ENCODE measurements at regions not wholly inside any gene's neighbourhood (a gene's known extent, or its start where the extent isn't known, plus 50 kb on each side); places are given as distances from the start of the nearest gene placed in this dataset.
"Not testable (repeated sequence)": the region's sequence is repeated elsewhere in the genome, so short reads cannot be mapped to it uniquely, and the experiment has no call there.

- no peak overlapping the region for H3K27ac ChIP-seq
- TF ChIP-seq, protein P1, sequence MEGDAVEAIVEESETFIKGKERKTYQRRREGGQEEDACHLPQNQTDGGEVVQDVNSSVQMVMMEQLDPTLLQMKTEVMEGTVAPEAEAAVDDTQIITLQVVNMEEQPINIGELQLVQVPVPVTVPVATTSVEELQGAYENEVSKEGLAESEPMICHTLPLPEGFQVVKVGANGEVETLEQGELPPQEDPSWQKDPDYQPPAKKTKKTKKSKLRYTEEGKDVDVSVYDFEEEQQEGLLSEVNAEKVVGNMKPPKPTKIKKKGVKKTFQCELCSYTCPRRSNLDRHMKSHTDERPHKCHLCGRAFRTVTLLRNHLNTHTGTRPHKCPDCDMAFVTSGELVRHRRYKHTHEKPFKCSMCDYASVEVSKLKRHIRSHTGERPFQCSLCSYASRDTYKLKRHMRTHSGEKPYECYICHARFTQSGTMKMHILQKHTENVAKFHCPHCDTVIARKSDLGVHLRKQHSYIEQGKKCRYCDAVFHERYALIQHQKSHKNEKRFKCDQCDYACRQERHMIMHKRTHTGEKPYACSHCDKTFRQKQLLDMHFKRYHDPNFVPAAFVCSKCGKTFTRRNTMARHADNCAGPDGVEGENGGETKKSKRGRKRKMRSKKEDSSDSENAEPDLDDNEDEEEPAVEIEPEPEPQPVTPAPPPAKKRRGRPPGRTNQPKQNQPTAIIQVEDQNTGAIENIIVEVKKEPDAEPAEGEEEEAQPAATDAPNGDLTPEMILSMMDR (IDR thresholded peaks at IDR 0.05): no peak
- TF ChIP-seq ZFX (IDR thresholded peaks at IDR 0.05; ENCODE audit: borderline replicate concordance): no peak
These were observed 306.2 kb upstream of the FSTL5 start for GRCh38 chr4:162469977-162470376.

GRCh38 chr4:162465356-162465755 is 301.6 kb upstream of the FSTL5 start:
- not testable (repeated sequence) for H3K27ac ChIP-seq

GRCh38 chr4:162461952-162462351 is 298.2 kb upstream of the FSTL5 start:
- H3K27ac ChIP-seq: no peak overlapping the region
- no peak for TF ChIP-seq ZFX (IDR thresholded peaks at IDR 0.05; ENCODE audit: borderline replicate concordance)
- TF ChIP-seq, protein P1 (IDR thresholded peaks at IDR 0.05): peak; percentile 46

- TF ChIP-seq, protein P1 (IDR thresholded peaks at IDR 0.05): no peak
- no peak for TF ChIP-seq ZFX (IDR thresholded peaks at IDR 0.05; ENCODE audit: borderline replicate concordance)
- no peak overlapping the region for H3K27ac ChIP-seq
These were observed 294.3 kb upstream of the FSTL5 start for GRCh38 chr4:162458051-162458450.

- no peak overlapping the region for H3K27ac ChIP-seq
- TF ChIP-seq, protein P1 (IDR thresholded peaks at IDR 0.05): peak; percentile 32; the same call in 1 of the 2 replicates
- TF ChIP-seq ZFX (IDR thresholded peaks at IDR 0.05; ENCODE audit: borderline replicate concordance): no peak
These were observed 293.5 kb upstream of the FSTL5 start for GRCh38 chr4:162457071-162457865.

DNA sequence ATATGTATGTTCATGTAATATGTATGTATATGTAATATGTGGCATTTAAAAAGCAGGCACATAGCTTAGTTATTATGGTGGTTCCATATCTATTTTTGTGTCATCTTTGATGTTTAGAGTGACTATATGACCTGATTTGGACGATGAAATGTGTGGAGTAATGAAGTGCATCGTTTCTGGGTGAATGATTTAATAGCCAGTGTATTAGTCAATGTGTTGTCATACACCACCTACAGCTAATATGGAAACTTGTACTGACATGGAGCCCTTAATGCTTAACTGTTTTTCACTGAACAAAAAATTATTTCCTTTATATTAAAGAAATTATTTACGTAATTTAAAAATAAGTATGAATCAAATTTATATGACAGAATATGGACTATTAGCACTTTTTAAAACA is 292.3 kb upstream of the FSTL5 start:
- TF ChIP-seq, protein P1 (IDR thresholded peaks at IDR 0.05): no peak
- TF ChIP-seq ZFX (IDR thresholded peaks at IDR 0.05; ENCODE audit: borderline replicate concordance): no peak
- no peak overlapping the region for H3K27ac ChIP-seq

- no peak overlapping the region for H3K27ac ChIP-seq
- TF ChIP-seq, protein P1 (IDR thresholded peaks at IDR 0.05): no peak
- TF ChIP-seq ZFX (IDR thresholded peaks at IDR 0.05; ENCODE audit: borderline replicate concordance): no peak
These were observed 286.8 kb upstream of the FSTL5 start for GRCh38 chr4:162450531-162451035.

Data from 22Rv1 (cell line).